BJ (cell line): ENCODE measurements at regions not wholly inside any gene's neighbourhood (a gene's known extent, or its start where the extent isn't known, plus 50 kb on each side); places are given as distances from the start of the nearest gene placed in this dataset.

Experiments used
- CTCF ChIA-PET: fragments of 350-600 bp; formaldehyde crosslinking; extraction: SDS; loops from one replicate; lab custom pipeline; 2021; ENCODE audit warnings: antibody characterized with exemption, inconsistent platforms; lab: Yijun Ruan, JAX
- POLR2A ChIA-PET: fragments of 300-600 bp; sonication (Branson Sonifier 250); formaldehyde crosslinking; extraction: SDS; loops from one replicate; lab custom pipeline; 2021; ENCODE audit warnings: antibody characterized with exemption; lab: Charles Lee
- DNase-seq: peaks from one replicate; pipeline ENCODE4 v3.0.0-alpha.2; 2011; ENCODE audit warnings: low read depth
- H3K27me3 ChIP-seq: 2 replicates; pipeline ENCODE4 v1.6.0; 2011; ENCODE audit warnings: low read length; ENCODE audit not compliant: control insufficient read depth, insufficient read depth
- H3K36me3 ChIP-seq: 2 replicates; pipeline ENCODE4 v1.5.1; 2011; ENCODE audit warnings: low read length; ENCODE audit not compliant: control insufficient read depth, insufficient read depth
- H3K4me3 ChIP-seq: 2 replicates; pipeline ENCODE4 v1.5.1; 2011; ENCODE audit warnings: low read depth, mild to moderate bottlenecking, control low read depth, low read length
- TF ChIP-seq, protein P1 (sequence below): IDR thresholded peaks from 2 replicates; pipeline ENCODE4 v1.5.1; 2011; ENCODE audit warnings: low read depth, mild to moderate bottlenecking, control low read depth, inconsistent platforms, low read length, moderate library complexity; ENCODE audit not compliant: insufficient read depth

DNA sequence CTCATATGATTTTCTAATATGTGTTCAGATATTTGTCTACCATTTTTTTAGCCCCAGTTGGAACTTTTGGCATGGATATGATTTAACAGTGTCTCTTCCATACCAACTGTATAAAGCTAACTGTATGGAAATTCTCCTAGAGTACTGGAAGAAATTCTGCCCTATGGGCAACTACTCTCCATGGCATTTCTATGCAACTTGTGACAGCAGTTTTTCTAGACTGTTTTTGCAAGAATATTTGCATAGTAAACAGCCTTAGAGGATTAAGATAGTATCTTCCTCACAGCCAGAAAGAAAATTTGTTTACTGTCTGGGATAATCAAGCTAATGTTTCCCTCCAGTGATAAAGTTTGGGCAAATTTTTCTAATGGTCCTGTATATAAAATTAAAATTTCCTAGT, 119.9 kb upstream of the PCDH17 start:
- DNase-seq: no peak
- H3K27me3 ChIP-seq: no peaks in the 10 kb centered on the region
- H3K4me3 ChIP-seq: no peak overlapping the region
- POLR2A ChIA-PET: no interaction called here
- CTCF ChIA-PET: no interaction called here
- TF ChIP-seq, protein P1, sequence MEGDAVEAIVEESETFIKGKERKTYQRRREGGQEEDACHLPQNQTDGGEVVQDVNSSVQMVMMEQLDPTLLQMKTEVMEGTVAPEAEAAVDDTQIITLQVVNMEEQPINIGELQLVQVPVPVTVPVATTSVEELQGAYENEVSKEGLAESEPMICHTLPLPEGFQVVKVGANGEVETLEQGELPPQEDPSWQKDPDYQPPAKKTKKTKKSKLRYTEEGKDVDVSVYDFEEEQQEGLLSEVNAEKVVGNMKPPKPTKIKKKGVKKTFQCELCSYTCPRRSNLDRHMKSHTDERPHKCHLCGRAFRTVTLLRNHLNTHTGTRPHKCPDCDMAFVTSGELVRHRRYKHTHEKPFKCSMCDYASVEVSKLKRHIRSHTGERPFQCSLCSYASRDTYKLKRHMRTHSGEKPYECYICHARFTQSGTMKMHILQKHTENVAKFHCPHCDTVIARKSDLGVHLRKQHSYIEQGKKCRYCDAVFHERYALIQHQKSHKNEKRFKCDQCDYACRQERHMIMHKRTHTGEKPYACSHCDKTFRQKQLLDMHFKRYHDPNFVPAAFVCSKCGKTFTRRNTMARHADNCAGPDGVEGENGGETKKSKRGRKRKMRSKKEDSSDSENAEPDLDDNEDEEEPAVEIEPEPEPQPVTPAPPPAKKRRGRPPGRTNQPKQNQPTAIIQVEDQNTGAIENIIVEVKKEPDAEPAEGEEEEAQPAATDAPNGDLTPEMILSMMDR: no peak
- H3K36me3 ChIP-seq: no peaks in the 10 kb centered on the region

DNA sequence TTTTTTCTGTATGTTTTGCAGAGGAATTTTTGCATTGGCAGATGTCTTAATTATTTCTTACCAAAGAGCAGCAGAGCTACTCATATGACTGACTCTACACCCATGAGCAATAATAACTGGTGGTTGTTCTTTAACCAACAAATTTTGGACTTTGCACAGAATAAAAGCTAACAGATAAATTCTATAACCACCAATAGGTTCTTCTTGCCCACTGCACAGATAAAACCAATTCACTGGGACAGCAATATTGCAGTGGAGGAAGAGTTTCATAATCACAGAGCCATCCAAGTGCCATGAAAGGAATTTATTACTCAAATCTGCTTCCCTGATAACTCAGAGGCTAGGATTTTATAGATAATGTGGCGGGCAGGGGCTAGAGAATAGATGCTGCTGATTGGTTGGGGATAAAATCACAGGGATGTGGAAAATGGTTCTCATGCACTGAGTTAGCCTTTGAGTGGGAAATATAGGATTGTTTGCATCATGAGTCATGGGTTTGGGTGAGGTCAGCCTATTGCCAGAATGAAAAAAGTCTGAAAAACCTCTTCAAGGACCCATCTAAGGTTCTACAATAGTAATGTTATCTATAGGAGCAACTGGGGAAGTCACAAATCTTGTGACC, 104.3 kb upstream of the PCDH17 start:
- Histone ChIP-seq H3K4me3 (no peak overlapping the region), H3K27me3 (no peaks in the 10 kb centered on the region), H3K36me3 (no peaks in the 10 kb centered on the region)
- no peak for DNase-seq
- ChIA-PET POLR2A (no interaction called here), CTCF (no interaction called here)
- TF ChIP-seq, protein P1: no peak

DNA sequence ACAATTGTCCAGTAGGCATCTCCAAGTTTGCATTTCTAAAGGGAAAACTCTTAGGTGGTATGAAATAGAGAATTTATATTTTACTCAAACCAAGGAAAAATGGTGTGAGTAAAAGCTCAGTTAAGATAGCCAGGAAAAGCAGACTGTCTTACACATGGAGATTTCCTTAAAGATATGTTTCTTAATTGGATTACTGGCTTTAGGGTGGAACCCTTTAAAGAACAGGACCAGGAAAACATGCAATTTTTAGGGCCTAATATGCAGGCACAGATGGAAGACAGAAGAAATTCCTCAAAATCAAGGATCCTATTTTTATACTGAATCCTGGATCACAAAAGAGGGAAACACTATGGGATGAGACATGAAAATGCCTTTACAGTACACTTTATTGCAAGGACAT, 100.3 kb upstream of the PCDH17 start:
- no peak for DNase-seq
- Histone ChIP-seq H3K27me3 (no peaks in the 10 kb centered on the region), H3K4me3 (no peak overlapping the region), H3K36me3 (no peaks in the 10 kb centered on the region)
- POLR2A ChIA-PET: no interaction called here
- CTCF ChIA-PET: no interaction called here
- TF ChIP-seq, protein P1: no peak

DNA sequence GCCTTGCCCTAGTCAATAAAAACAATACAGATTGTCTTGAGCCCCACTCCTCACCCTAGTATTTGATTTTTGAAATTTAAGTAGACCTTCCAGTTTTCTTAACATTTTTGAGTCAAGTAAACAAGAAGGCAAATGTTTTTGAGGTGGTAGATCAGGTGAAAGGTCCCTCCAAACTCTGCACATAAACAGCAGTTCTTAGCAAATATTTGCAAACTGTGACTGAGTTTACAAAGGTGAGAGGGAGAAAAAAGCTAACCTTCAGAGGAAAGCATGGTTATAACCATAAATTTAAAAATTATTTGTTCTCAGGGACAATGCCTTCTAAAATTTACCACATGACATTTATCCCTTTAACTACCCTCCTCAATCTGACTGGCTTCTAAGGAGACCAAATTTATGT, 84.6 kb upstream of the PCDH17 start:
- Histone ChIP-seq H3K27me3 (no peaks in the 10 kb centered on the region), H3K36me3 (no peaks in the 10 kb centered on the region), H3K4me3 (no peak overlapping the region)
- TF ChIP-seq, protein P1: no peak
- ChIA-PET POLR2A (no interaction called here), CTCF (no interaction called here)
- no peak for DNase-seq

DNA sequence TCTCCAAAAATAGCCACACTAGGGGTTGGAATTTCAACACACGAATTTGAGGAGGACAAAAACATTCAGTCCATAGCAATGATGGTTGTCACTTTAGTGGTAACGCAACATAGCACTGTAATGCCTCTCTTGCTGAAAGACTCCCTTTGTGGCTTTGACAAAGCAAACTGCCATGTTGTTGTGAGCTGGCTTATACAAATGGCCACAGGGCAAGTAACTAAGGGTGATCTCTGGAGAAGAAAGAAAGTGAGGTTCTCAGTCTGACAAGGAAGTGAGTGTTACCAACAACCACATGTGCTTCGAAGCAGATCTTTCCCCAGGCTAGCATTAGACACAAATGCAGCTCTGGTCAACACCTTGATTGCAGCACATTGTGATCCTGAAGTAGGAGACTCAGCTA, 79.1 kb upstream of the PCDH17 start:
- no peak for DNase-seq
- TF ChIP-seq, protein P1: no peak
- CTCF ChIA-PET: interaction anchor here (1.1 kb wide), 1 partner anchor 24 kb away, joined by 3 read pairs; no protein-coding TSS in a partner anchor
- Histone ChIP-seq H3K36me3 (no peaks in the 10 kb centered on the region), H3K27me3 (no peaks in the 10 kb centered on the region), H3K4me3 (no peak overlapping the region)
- POLR2A ChIA-PET: no interaction called here
